SU-DHL-6 (cell line): ENCODE measurements at regions not wholly inside any gene's neighbourhood (a gene's known extent, or its start where the extent isn't known, plus 50 kb on each side); places are given as distances from the start of the nearest gene placed in this dataset.

Experiments used
- H2AFZ ChIP-seq: fragments of 200-600 bp; sonication (generic); 2 replicates; pipeline ENCODE4 v1.6.1; 2014; ENCODE audit warnings: low read depth, mild to moderate bottlenecking, moderate library complexity, mixed read lengths, antibody characterized with exemption, low read length; ENCODE audit not compliant: severe bottlenecking
- H3F3A ChIP-seq: fragments of 200-600 bp; shearing (Covaris generic); 2 replicates; pipeline ENCODE4 v1.6.0; 2016; ENCODE audit warnings: antibody characterized with exemption, mild to moderate bottlenecking; ENCODE audit not compliant: insufficient read depth
- H3K27ac ChIP-seq: fragments of 200-600 bp; sonication (generic); 2 replicates; pipeline ENCODE4 v1.5.1; 2016; ENCODE audit warnings: low read depth, mild to moderate bottlenecking, low read length, moderate library complexity, mixed read lengths
- H3K27me3 ChIP-seq: fragments of 200-600 bp; sonication (generic), shearing (Covaris generic); 2 replicates; pipeline ENCODE4 v1.6.0; 2014; ENCODE audit warnings: mild to moderate bottlenecking, low read length
- H3K36me3 ChIP-seq: fragments of 200-600 bp; sonication (generic); 2 replicates; pipeline ENCODE4 v1.6.1; 2014; ENCODE audit warnings: mild to moderate bottlenecking, low read length, mixed read lengths
- H3K4me2 ChIP-seq: fragments of 300-600, 200-600 bp; shearing (Covaris generic), sonication (generic); 2 replicates; pipeline ENCODE4 v1.6.0; 2014; ENCODE audit warnings: low read length, low read depth, mild to moderate bottlenecking; ENCODE audit not compliant: poor library complexity, severe bottlenecking
- H3K4me3 ChIP-seq: fragments of 200-600 bp; sonication (generic); 2 replicates; pipeline ENCODE4 v1.5.1; 2014; ENCODE audit warnings: antibody characterized with exemption, low read length, mild to moderate bottlenecking, mixed read lengths; ENCODE audit not compliant: insufficient read depth, poor library complexity, severe bottlenecking
- H3K79me2 ChIP-seq: fragments of 200-600 bp; sonication (generic); 2 replicates; pipeline ENCODE4 v1.6.1; 2014; ENCODE audit warnings: mild to moderate bottlenecking, low read length, moderate library complexity; ENCODE audit not compliant: insufficient read depth
- H3K9ac ChIP-seq: fragments of 200-600 bp; sonication (generic); 2 replicates; pipeline ENCODE4 v1.7.0; 2014; ENCODE audit warnings: mild to moderate bottlenecking, low read length
- H3K9me2 ChIP-seq: fragments of 200-600 bp; sonication (generic); replicated peaks from 2 replicates; pipeline ENCODE4 v1.6.1; 2014; ENCODE audit warnings: low read length; ENCODE audit not compliant: insufficient read depth
- H3K9me3 ChIP-seq: fragments of 200-600 bp; sonication (generic); 2 replicates; pipeline ENCODE4 v1.6.1; 2014; ENCODE audit warnings: low read length, mixed read lengths; ENCODE audit not compliant: insufficient read depth
- H4K20me1 ChIP-seq: fragments of 200-600 bp; sonication (generic); 2 replicates; pipeline ENCODE4 v1.6.1; 2014; ENCODE audit warnings: low read depth, mild to moderate bottlenecking, antibody characterized with exemption, low read length, moderate library complexity, mixed read lengths
- CTCF ChIP-seq: fragments of 200-600 bp; sonication (generic); IDR thresholded peaks from one replicate; pipeline ENCODE4 v1.5.1; 2017; ENCODE audit warnings: antibody characterized with exemption, mild to moderate bottlenecking, low read length, moderate library complexity; ENCODE audit not compliant: insufficient read depth, poor library complexity, severe bottlenecking
- EZH2phosphoT487 ChIP-seq: fragments of 200-600 bp; sonication (generic), shearing (Covaris generic); conservative IDR thresholded peaks from 2 replicates; pipeline ENCODE4 v1.6.1; 2018; ENCODE audit warnings: mild to moderate bottlenecking, antibody characterized with exemption, low read length, moderate library complexity, mixed read lengths

DNA sequence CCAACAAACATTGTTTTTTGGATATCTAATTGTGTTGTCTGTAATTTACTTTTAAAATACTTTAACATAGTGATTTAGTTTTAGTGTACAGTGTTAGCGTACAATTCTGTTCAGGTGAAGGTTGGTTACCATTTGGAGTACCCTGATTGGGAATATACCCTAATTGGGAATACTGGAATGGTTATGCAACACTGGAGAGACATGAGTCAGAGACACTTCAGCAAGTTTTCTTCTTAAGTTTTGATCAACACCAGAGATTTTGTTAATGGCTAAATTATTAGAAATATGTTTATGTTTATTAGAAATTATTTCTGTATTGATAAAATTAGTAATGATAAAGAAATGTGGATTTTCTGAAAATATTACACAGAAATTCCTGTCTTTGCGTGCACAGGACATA lies 100.3 kb upstream of the NABP1 start:
- TF ChIP-seq EZH2phosphoT487 (no peak), CTCF (no peak)
- Histone ChIP-seq H3K79me2 (no peaks in the 10 kb centered on the region), H3K4me2 (no peak overlapping the region), H3K9me3 (no peaks in the 10 kb centered on the region), H3K27me3 (no peaks in the 10 kb centered on the region), H4K20me1 (no peaks in the 10 kb centered on the region), H3K9me2 (no peaks in the 10 kb centered on the region), H2AFZ (no peak overlapping the region), H3K4me3 (no peak overlapping the region), H3K36me3 (no peaks in the 10 kb centered on the region), H3K9ac (no peak overlapping the region), H3F3A (no peaks in the 10 kb centered on the region), H3K27ac (no peak overlapping the region)

GRCh38 chr2:191578031-191578430 lies 99.9 kb upstream of the NABP1 start:
- Histone ChIP-seq H3K36me3 (no peaks in the 10 kb centered on the region), H3K4me2 (no peak overlapping the region), H4K20me1 (no peaks in the 10 kb centered on the region), H3K27me3 (no peaks in the 10 kb centered on the region), H3K79me2 (no peaks in the 10 kb centered on the region), H3K9me3 (no peaks in the 10 kb centered on the region), H3K9me2 (no peaks in the 10 kb centered on the region), H3K9ac (no peak overlapping the region), H3F3A (no peaks in the 10 kb centered on the region), H2AFZ (no peak overlapping the region), H3K27ac (no peak overlapping the region), H3K4me3 (no peak overlapping the region)
- TF ChIP-seq CTCF = no peak
- no peak for TF ChIP-seq EZH2phosphoT487

DNA sequence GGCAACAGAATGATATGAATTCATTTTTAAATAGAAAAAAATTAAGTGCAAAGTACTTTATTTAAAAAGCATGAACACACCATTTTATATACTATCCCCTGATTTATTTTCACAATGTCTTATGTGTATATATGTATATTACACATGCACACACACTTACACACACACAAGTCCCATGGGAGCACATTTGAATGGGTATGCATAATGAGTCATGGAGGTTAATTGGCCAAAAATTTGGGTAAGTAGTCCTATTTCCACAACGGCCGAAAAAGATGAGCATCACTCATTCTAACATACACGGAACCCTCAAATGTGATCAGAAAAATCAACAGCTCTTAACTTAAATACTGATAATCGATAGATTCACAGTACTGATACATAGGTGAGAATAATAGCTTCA lies 97.4 kb upstream of the NABP1 start:
- Histone ChIP-seq H3K4me3 (no peak overlapping the region), H3K79me2 (no peaks in the 10 kb centered on the region), H3K36me3 (no peaks in the 10 kb centered on the region), H2AFZ (no peak overlapping the region), H4K20me1 (no peaks in the 10 kb centered on the region), H3K27ac (no peak overlapping the region), H3K9ac (no peak overlapping the region), H3K9me3 (no peaks in the 10 kb centered on the region), H3K27me3 (no peaks in the 10 kb centered on the region), H3K4me2 (no peak overlapping the region), H3K9me2 (no peaks in the 10 kb centered on the region), H3F3A (no peaks in the 10 kb centered on the region)
- TF ChIP-seq EZH2phosphoT487 (no peak), CTCF (no peak)

DNA sequence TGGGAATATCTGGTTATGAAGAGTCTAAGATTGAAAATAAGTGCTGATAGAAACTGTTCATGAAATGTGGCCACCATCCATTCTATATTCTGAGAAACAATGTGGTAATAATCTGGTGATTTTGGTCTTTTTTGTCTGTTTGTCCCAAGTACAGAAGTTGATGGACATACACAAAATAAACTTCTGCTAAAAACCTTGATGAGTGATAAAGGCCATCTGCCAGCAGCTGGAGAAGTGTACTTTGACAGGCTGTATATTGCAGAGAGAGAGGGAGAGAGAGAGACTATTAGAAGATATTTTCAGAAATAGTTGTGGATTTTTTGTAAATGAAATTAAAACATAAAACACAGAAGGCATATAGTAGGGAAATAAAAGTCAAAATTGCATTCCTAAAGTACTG lies 96.9 kb upstream of the NABP1 start:
- Histone ChIP-seq H3K36me3 (no peaks in the 10 kb centered on the region), H3K4me3 (no peak overlapping the region), H3K4me2 (no peak overlapping the region), H2AFZ (no peak overlapping the region), H3K27ac (no peak overlapping the region), H4K20me1 (no peaks in the 10 kb centered on the region), H3K79me2 (no peaks in the 10 kb centered on the region), H3K9me2 (no peaks in the 10 kb centered on the region), H3K9me3 (no peaks in the 10 kb centered on the region), H3K9ac (no peak overlapping the region), H3K27me3 (no peaks in the 10 kb centered on the region), H3F3A (no peaks in the 10 kb centered on the region)
- no peak for TF ChIP-seq CTCF
- TF ChIP-seq EZH2phosphoT487 = no peak
